Left renal cortex interstitium (tissue), 4 donors: ENCODE measurements at regions not wholly inside any gene's neighbourhood (a gene's known extent, or its start where the extent isn't known, plus 50 kb on each side); places are given as distances from the start of the nearest gene placed in this dataset.

Source experiments
- DNase-seq, 4 donors: peaks; one replicate each; pipeline ENCODE4 v3.0.0-alpha.2; 2013; ENCODE audit warnings: low read depth in 4 of 4, low spot score in 2 of 4, missing footprints in 1 of 4

DNA sequence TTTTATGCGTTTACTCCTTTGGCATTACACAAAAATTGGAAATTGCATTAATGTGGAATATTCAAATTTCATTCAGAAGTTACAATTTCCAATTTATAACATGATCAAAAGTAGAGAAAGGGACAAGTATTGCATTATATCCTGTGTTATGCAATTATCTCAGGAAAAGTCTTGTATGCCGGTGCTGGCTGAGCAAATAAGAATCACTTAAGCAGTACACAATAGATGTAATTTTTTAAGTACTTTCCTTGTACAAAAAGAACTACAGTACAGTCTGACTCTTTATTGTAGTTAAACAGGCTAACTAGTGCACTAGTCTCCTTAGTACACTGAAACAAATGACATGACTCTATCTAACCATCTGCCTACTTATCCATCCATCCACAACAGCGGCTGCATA, 493.2 kb upstream of the KCNMB2 start:
- no peak for DNase-seq

DNA sequence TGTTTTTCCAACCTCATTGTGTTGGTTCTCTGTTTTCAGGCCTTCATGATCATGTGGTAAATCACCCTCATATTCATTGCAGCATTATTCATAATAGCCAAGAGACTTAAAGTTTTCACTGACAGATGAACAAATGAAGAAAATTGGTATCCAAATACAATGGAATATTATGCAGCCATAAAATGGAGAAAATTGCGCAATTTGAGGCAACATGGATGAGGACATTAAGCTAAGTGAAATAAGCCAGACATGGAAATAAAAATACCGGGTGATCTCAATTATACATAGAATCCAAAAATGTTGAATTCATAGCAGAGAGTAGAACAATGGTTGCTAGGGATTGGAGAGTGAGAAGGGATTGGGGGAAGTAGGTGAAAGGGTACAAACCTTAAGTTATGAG, 491.9 kb upstream of the KCNMB2 start:
- no peak for DNase-seq

DNA sequence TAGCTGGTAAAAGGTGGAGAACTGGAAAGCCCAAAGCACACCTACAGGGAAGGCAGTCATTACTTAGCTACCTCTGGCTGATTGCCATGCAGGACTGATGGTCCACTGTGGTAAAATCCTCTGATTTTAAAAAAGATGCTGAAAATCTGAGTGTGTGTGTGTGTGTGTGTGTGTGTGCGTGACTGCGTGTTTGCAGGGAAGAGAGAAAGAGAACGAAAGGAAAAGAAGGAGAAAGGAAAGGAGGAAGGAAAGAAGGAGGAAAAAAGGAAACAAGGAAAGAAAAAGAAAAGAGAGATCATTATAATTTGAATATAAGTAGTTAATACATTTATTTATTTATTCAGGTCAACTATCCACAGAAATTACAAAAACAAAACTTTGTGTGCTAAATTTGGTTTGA, 488.7 kb upstream of the KCNMB2 start:
- DNase-seq: no peak

DNA sequence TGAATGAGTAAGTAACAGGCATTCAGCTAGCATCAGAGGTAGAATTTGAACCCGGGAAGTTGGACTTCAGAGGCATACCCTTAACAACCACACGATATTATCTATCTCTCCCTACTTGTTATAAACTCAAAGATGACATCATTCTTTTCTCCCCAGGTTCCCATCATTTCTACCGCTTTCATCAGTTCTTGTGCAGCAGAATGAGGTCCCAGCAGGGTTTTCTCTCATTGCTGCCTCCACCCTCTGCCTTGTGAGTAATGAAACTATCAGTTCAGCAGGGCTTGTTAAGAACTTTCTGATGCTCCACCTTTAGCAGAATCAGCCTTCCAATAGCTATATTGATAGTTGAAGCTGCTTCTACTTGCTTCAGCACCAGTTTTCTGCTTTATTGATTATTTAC, 487.5 kb upstream of the KCNMB2 start:
- no peak for DNase-seq

DNA sequence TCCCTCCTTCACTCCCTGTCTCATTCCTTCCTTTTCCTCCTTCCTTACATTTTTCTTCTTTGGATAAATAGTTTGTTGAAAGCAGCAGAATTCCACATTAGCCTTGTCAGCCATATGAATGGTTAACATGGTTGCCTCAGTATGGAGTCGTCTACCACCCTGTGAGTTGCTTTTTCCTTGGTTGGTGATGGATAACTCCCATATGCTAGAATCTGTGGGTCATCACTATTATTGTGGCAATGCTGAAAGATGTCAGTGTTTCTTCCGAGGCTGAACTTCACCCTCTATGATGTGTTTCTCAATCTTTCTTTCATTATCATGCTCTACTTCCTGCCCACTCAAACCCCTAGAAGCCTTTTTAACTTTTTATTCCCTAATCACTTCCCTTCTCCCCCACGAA, 481.8 kb upstream of the KCNMB2 start:
- DNase-seq: no peak

DNA sequence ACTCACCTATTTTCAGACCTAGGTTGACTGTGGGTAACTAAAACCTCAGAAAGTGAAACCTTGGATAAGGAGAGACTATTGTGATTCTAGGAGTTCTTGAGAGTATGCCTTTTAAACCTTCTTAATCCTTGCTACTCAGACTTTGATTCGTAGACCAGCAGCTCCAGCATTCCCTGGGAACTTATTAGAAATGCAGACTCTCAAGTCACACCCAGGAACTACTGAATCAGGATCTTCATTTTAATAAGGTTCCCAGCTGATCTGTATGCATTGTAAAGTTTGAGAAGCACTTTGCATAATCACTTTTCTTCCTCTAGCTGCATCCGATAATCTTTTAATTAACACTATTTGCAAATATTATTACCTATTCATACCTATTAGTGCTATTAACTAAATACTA, 480.3 kb upstream of the KCNMB2 start:
- no peak for DNase-seq

DNA sequence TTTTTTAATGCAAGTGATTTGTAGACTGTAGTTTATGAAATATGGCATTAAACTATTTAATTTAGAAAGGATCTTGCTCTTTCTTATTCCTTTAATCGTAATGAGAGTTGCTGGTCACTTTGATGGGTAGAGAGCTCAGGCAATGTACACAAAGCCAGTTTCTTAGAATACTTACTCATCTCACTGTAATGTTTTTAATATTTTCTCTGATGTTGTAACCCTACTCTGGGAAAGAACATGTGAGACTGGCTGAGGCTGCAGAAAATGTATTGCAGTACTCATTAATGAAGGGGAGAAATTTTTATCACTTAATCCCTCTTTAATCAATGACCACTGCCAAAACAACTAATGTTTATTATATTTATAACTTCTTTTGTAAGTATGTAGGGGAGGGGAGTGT, 479.4 kb upstream of the KCNMB2 start:
- no peak for DNase-seq

DNA sequence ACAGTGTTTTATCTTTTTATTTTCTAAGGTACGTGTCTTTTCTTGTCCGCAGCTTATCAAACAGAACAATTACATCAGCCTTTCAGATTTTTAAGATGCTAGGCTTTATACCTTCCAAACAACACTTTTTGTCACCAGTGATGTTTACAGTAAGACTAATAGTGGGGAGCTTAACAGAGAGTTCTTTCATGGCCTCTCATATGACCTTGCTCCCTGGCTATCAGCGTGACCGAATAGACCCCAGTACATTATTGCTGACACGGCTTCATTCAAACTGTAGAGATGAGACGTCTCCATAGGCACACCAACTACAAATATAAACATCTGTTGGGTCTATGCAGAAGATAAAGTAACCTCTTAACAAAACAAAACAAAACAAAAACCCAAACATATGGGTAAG, 477.6 kb upstream of the KCNMB2 start:
- no peak for DNase-seq

DNA sequence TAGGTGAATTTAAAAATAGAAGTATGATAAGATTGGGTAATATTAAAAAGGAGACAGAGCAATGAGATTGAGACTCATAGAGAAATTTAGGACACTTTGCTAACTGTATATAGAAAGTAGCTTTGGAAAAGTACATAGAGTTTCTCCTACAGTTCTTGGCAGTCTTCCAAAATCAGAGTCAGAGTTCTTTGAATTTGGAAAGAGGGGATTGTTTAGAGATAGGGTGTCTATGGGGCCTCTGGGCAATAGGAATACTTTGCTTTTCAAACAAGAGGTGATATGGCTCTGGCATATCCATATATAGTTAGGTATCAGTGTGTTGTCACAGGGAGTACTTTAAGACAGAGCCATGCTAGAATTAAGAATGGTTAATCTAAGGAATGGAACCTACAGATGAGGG, 477.1 kb upstream of the KCNMB2 start:
- DNase-seq: no peak

DNA sequence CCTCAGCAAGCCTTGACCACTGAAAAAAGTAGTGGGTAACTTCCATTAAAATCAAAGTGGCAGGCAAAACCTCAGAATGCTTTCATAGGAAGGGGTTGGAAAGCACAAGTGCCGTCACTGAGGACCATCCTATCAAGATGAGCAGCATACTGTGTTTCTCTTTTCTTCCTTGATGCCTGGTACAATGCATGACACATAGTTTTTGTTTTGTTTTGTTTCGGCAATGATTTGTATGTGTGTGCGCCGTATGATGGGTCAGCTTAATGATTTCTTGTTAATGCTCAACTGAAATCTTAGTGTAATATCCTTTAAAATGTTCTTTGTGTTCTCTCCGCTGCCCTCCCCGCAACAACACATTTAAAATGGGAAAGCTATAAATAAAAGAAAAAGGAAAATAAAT, 476.4 kb upstream of the KCNMB2 start:
- no peak for DNase-seq

DNA sequence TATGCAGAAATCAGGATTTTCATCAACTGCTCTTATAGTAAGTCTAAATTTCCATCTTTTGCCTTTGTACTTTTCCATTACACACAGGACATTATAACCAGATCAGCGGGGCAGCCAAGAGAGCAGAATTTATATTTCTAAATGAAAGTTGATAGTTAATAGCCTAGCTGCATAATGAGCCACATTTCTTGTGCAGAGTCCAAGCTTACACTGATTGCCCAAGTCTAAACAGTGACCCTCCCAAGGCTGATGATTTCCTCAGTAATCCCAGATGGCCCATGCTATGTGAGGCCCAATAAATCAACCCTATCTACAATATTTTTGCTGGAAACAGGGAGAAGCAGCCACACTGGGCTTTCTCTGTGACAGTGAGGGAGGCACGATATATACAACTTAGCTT, 475.8 kb upstream of the KCNMB2 start:
- no peak for DNase-seq

DNA sequence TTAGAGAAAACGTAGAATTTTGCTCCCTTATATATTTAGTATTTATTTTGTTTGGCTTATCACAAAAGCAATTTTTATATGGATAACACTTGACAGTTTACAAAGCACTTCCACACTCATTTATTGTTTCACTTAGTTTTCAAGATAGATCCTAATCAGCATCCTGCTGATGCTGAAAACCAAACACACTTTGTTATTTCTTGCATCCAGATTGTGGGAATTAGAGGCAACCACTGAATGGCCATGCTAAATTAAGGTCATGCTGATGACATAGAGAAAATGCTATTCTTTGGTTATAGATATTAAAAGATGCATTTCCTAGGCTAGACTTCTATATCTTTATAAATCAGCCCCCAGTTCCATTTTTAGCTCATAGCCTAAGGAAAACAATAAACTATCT, 474.1 kb upstream of the KCNMB2 start:
- DNase-seq: no peak

DNA sequence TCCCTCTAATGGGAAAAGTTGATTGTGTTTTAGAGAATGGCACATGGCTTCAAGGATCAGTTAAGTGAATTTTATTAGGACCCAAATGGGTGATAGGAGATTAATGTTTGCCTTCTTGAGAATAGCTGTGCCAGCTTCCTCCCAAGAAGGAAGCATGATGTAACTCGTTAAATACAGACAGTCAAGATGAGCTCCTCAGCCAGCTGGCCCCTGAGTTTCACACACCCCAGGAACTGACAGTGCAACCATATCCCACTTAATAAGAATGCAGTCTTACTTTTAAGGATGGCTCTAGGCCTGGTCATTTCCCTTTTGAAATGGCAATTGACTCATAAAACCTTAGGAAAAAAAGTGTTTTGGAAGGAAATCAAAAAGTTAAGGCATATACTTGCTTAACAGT, 472.8 kb upstream of the KCNMB2 start:
- no peak for DNase-seq

DNA sequence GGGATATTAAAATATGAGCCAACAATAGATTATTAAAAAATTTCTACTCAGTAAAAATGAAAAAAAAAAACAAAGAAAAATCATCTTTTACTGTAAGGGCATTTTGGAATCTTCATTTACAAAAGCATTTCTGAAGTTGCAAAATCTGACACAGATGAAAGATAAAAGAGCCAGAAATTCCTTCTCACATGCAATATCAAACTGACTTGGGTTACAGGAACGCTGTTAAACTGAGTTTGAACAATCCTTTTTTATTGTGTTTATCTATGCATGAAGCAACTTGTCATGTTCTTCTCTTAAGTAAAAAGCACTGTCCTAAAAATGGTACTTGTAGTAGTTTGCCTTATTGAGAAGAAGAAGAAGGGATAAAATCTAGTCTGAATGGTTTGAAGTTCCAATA, 468.5 kb upstream of the KCNMB2 start:
- DNase-seq: no peak

DNA sequence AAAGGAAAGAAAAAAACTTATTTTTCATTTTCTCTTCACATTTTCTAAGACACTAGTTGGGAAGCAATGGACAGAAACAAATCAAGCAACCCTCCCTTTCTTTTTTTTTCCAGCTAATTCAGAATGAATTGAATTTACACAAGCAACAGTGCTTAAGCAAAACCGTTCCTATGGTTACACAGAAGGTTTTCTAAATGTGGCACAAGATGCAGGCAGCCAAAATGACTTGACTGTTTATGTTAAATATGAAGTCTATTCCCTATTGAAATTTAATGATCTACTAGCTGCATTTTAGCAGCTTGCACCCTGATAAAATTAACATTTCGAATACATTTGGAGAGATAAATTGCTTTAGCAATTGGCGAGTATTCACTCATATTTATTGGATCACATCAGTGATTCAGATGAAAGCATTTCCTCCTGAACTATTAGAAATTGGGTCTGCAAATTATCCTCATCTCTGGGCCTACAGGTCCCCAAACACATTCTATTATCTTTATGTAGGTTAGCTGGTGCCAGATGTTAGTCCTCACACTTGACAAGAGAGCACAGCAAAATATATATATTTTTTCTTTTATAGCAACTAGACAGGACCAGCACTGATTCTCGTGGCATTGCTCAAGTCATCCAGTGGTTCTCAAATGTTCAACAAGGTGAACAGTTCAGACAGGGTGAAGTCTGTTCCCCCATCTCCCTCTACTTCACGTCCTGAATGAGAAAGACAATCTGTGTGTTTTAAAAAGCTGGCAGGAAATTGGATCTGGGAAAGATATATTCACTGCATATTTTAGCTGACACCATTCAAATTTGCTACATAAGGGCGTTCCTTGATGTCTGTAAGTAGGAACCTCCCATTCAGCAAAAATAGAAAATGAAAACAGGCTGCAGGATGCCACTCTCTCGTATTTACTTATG, 463.6 kb upstream of the KCNMB2 start:
- DNase-seq: no peak

DNA sequence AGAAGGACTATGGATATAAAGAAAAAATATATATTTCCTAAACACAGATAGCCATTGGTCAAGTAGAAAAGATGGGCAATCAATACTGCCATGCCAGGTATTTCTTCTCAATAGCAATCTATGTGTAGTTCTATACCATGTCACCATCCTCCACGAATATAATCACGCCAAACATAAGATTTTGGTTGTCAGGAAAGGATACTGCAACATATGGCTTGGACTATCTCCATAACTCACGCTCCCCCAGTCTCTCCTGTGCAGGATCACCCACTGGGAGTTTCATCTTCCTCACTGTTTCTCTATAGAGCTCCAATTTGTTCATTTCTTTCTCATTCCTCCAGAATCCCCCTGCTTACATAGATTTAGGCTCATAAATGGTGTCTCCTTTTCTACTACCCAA, 462.9 kb upstream of the KCNMB2 start:
- no peak for DNase-seq

DNA sequence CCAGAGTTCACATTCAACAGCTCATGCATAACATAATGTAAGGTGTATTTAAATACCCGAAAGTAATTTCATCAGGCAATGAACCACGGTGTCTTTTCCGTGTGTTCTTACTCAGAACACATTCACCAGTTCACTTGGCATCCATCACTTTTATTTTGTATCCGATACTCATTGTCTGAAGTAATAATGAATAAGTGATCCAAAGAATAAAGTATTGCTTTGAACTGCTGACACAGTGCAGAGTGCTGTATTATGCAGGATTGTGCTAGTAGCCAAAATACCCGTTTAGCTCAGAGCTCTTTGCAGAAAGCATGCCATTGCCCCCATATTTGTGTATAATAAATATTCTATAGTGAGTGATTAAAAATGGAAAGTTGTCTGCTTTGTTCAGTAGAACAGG, 460.9 kb upstream of the KCNMB2 start:
- DNase-seq: no peak

DNA sequence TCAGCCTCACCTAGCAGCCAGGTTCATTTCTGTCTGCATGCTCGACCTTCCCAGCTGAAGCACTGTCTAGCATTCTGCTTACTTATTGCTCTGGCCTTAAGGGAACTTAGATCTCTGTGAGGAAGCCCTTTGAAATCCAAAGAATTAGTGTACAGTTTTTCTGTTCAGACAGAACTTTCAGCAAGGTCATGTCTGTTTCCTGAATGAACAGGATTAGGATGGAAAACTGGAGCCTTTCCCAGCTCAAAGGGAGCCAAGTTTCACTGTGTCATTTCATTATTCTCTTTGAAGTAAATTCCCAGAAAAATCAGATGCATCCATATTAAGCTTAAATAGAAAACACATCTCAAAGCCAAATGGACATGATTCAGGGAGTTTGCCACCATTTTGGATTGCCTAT, 457.3 kb upstream of the KCNMB2 start:
- no peak for DNase-seq

DNA sequence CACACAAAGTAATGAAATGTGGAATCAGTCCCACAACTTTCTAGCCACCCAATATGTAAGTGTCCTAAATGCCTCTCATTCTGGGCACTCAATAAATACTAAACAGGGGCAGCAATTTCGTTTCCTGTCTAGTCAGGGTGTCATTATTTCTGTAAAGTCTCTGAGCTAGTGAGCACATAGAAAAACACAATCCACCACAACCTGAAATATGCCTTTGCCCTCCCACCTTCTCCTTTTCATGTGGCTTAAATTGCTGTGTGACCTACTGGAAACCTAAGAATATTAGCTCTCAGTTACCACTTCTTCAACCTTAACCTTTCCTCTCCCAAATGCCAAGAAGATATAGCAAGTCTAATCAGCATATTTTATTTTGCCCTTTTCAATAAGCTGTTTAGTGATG, 456.3 kb upstream of the KCNMB2 start:
- DNase-seq: no peak

DNA sequence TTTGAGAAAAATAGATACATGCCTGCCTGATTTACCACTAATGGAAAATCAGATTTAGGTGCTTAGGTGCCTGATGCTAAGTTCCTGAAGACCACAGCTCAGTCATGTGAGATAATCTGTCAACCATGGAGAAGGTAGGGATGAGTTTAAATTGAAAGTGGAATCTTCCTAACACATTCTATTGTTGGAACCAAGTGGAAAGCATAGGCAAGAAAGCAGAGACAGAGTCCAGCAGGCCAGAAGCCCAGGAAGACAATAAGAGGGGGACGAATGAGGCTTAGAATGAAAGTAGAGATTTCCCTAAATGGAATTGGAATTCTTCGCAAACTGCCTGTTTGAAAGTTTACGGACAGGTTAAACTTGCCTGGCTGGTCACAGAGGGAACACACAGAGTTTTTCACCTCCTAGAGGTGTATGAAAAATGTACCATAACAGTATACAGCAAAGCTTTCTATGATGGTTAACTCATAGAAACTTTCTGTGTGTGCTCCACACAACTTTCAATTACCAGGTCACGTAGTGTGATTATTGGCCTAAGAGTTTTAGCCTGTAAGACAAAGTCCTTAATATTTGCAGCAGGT, 453.8 kb upstream of the KCNMB2 start:
- DNase-seq: no peak

DNA sequence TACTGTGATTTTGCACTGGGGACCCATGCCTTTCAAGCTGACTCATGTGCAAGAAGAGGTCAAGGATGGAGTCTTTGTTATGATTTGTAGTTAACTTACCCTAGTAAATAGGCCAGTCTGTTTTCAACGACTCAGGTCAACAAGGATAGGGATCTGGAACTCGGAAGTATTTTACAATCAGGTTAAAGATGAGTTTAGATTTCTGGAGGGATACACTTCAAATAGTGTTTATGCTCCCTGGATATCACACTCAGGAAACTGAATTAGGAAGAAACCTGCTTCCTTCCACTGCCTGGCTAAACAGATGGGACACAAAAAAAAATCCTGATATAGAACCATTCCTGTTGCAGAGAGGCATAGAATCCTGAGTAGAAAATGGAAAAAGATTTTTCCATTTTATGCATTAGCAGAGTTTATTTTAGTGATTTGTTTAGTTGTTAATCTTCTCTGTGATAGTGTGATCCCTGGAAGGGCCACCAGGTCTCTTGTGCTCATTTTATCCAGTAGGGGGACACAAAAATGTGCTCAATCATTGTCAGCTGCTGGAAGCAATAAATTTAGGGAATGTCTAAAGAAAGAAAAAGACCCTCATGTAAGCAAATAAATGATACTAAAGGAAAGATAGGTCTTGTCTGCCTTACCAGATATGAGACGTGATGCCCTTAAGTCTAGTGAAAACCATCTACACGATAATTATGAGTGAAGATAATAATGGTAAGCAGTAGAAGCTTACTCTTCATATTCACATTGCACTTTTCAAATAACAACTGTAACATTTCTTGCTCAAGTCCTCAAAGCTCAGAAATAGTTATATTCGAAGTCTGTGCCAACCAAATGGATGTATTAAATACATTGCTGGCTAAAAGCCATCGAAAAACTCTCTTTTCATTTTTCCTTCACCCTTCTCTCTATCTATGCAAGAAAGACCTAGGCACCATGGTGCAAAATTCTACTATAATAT, 452.1 kb upstream of the KCNMB2 start:
- no peak for DNase-seq
